ENCODE measurements at regions not wholly inside any gene's neighbourhood (a gene's known extent, or its start where the extent isn't known, plus 50 kb on each side); places are given as distances from the start of the nearest gene placed in this dataset.
A peak's percentile ranks its signal among the peaks of the same experiment; 100 is the strongest.

DNA sequence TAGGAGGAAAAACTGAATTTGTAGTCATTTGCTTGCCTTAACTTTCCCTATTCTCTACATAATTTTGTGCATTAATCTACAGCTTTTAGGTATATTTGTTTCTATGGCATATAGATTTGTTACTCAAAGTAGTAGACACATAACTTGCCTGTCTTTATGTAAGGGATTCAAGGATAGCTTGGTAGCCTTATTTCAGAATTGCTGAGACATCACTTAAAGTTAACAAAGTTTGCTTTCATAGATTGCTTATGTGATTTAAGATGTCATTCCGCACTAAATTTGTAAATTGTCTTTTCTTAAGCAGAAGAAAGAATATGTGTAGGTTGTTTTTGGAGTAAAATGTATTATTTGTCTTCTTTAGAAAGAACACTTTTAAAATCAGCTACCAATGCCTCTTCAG is 477.7 kb upstream of the NOVA1 start:
- no TSS peak for BruUV-seq (replicated peaks)
- Histone ChIP-seq H2BK120ac (ENCODE audit: low read depth, low read length) (no peak overlapping the region), H3K4me2 (ENCODE audit: low read depth, low read length) (no peak overlapping the region), H2AFZ (replicated peaks; ENCODE audit: low read length, poor library complexity) (no peak overlapping the region), H3K9ac (ENCODE audit: low read depth, low read length) (no peak overlapping the region), H2BK15ac (ENCODE audit: low read depth, low read length) (no peak overlapping the region), H4K5ac (ENCODE audit: low read depth, low read length) (no peak overlapping the region), H3K27me3 (ENCODE audit: control insufficient read depth, insufficient read depth, low read length) (no peaks in the 10 kb centered on the region), H3K23ac (ENCODE audit: low read depth, low read length) (no peak overlapping the region), H4K20me1 (ENCODE audit: insufficient read depth, low read length) (no peaks in the 10 kb centered on the region), H3K36me3 (ENCODE audit: control insufficient read depth, insufficient read depth, low read length) (no peaks in the 10 kb centered on the region), H4K8ac (ENCODE audit: low read depth in 2 of 2, low read length in 2 of 2) (no peak overlapping the region), H2BK5ac (ENCODE audit: low read depth, low read length, poor library complexity, severe bottlenecking) (no peak overlapping the region), H3K4ac (ENCODE audit: low read depth, low read length) (no peak overlapping the region), H3K56ac (ENCODE audit: extremely low read depth, insufficient read depth, low read length) (no peak overlapping the region), H3K18ac (ENCODE audit: low read depth, low read length) (no peak overlapping the region), H4K91ac (ENCODE audit: insufficient read depth, low read depth, low read length) (no peak overlapping the region), H3K27ac (ENCODE audit: insufficient read depth, low read length) (no peak overlapping the region), H3K79me1 (ENCODE audit: low read depth in 1 of 2, low read length in 2 of 2) (no peaks in the 10 kb centered on the region), H3K14ac (replicated peaks; ENCODE audit: low read depth, low read length) (no peak overlapping the region), H2AK5ac (ENCODE audit: low read depth, low read length) (no peak overlapping the region), H2AK9ac (replicated peaks; ENCODE audit: low read depth, low read length, poor library complexity) (no peak overlapping the region), H3K4me3 (ENCODE audit: insufficient read depth, low read depth, low read length) (no peak overlapping the region), H2BK20ac (ENCODE audit: low read depth, low read length) (no peak overlapping the region), H3K4me1 (ENCODE audit: control insufficient read depth, insufficient read depth, low read length) (no peaks in the 10 kb centered on the region), H3K9me3 (ENCODE audit: control insufficient read depth, insufficient read depth, low read length) (peaks cover 2% of the 10 kb centered on the region; the same call in 1 of the 2 replicates), H3K9me1 (ENCODE audit: insufficient read depth, low read length) (no peaks in the 10 kb centered on the region)
- dilution Hi-C loops (cut with HindIII; ENCODE audit: low sequenced_read_pairs, unreplicated experiment), result no loop called here
- DNase-seq, result no peak
- intact Hi-C loops (cut with micrococcal nuclease), result no loop called here
- TF ChIP-seq ELK1 (IDR thresholded peaks at IDR 0.05; ENCODE audit: borderline replicate concordance, low read depth, low read length) (no peak), RCOR1 (IDR thresholded peaks at IDR 0.05; ENCODE audit: insufficient replicate concordance, low read length) (no peak), NFE2L2 (IDR thresholded peaks at IDR 0.05; ENCODE audit: low read depth, low read length) (no peak), SMC3 (IDR thresholded peaks at IDR 0.05; ENCODE audit: low read depth, low read length) (no peak), USF2 (IDR thresholded peaks at IDR 0.05; ENCODE audit: low read depth, low read length) (no peak), MAFK (IDR thresholded peaks at IDR 0.05; ENCODE audit: low read depth, low read length) (peak; percentile 38; the same call in 1 of the 2 replicates)
- POLR2A ChIA-PET (ENCODE audit: unreplicated experiment), result no interaction called here
- no peak for ATAC-seq (ENCODE audit: low read depth)
- no CpG with 5 or more reads among the region's 1 CpG for WGBS, 2 experiments (ENCODE audit: extremely low coverage in 2 of 2, insufficient read length in 1 of 2)
- in situ Hi-C loops (cut with MboI; ENCODE audit: low sequenced_read_pairs), result no loop called here
- CTCF ChIA-PET, result no interaction called here

Data from IMR-90 (cell line).